ENCODE measurements at regions not wholly inside any gene's neighbourhood (a gene's known extent, or its start where the extent isn't known, plus 50 kb on each side); places are given as distances from the start of the nearest gene placed in this dataset.

DNA sequence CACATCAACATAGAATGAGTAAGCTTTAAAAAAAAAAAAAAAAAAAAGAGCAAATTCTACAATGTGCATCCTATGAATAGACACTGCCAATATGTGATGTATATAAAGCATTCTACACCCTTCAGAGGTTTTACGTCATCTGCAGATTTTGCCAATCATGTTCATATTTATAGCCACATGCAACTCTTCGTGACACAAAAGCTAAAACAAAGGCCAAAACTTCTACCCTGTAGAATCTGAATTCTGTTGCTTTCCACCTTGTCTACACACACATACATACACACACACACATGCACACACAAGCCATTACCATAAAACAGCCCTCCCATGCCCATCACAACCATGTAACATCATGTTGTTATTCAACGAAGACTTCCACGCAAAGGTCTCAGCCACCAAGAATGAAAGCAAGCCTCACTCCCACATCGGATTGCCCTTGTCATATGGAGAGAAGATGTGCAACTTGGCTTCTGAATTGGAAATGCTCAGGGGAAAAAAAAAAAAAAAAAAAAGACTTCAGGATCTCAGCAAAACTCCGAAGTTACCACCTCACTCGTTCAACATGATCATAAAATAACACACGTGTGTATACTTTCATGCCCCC is 479.4 kb upstream of the JARID2 start:
- no peak overlapping the region for H3K4me3 ChIP-seq (replicated peaks; ENCODE audit: insufficient read depth, low read length)
- TF ChIP-seq SPI1 (IDR thresholded peaks at IDR 0.05; ENCODE audit: borderline replicate concordance, low read depth) (no peak), CTCF (IDR thresholded peaks at IDR 0.05; ENCODE audit: insufficient read depth, low read length) (no peak)
- no peak for DNase-seq (ENCODE audit: low read depth in 1 of 2, low spot score in 1 of 2)
- no peak overlapping the region for H3K27ac ChIP-seq (replicated peaks)
- no peaks in the 10 kb centered on the region for H3K27me3 ChIP-seq (ENCODE audit: insufficient read depth, poor library complexity, severe bottlenecking)

GRCh38 chr6:14767226-14767625 is 478.6 kb upstream of the JARID2 start:
- TF ChIP-seq REST (IDR thresholded peaks at IDR 0.05; ENCODE audit: insufficient replicate concordance, low read depth), result no peak
- TF ChIP-seq SPI1 (IDR thresholded peaks at IDR 0.05; ENCODE audit: borderline replicate concordance, low read depth), result no peak
- H3K27ac ChIP-seq (replicated peaks), result no peak overlapping the region
- no peaks in the 10 kb centered on the region for H3K27me3 ChIP-seq (ENCODE audit: insufficient read depth, poor library complexity, severe bottlenecking)
- H3K4me3 ChIP-seq (replicated peaks; ENCODE audit: insufficient read depth, low read length), result no peak overlapping the region
- no peak for DNase-seq (ENCODE audit: low read depth in 1 of 2, low spot score in 1 of 2)

DNA sequence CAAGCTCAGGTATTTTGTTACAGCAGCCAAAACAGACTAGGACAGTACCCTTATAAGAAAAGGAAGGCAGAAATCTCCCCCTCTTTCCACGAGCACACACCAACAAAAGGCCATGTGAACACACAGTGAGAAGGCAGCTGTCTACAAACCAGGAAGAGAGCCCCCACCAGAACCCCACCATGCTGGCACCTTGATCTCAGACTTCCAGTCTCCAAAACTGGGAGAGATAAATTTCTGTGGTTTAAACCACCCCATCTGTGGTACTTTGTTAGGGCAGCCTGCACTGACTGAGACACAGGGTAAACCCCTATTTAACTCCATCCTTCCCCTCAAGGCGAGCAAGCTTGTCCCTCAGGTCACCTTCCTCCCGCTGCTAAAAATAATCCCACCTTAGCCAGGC is 475.8 kb upstream of the JARID2 start:
- DNase-seq (ENCODE audit: low read depth in 1 of 2, low spot score in 1 of 2), result no peak
- H3K27ac ChIP-seq (replicated peaks), result no peak overlapping the region
- H3K27me3 ChIP-seq (ENCODE audit: insufficient read depth, poor library complexity, severe bottlenecking), result no peaks in the 10 kb centered on the region
- H3K4me3 ChIP-seq (replicated peaks; ENCODE audit: insufficient read depth, low read length), result no peak overlapping the region
- no peak for TF ChIP-seq POLR2AphosphoS5 (IDR thresholded peaks at IDR 0.05; ENCODE audit: low read depth)

GRCh38 chr6:14770572-14770971 is 475.3 kb upstream of the JARID2 start:
- no peak for DNase-seq (ENCODE audit: low read depth in 1 of 2, low spot score in 1 of 2)
- H3K27me3 ChIP-seq (ENCODE audit: insufficient read depth, poor library complexity, severe bottlenecking), result no peaks in the 10 kb centered on the region
- no peak for TF ChIP-seq POLR2AphosphoS5 (IDR thresholded peaks at IDR 0.05; ENCODE audit: low read depth)
- no peak for TF ChIP-seq SPI1 (IDR thresholded peaks at IDR 0.05; ENCODE audit: borderline replicate concordance, low read depth)
- TF ChIP-seq GABPA (IDR thresholded peaks at IDR 0.05; ENCODE audit: low read depth), result no peak
- no peak for TF ChIP-seq REST (IDR thresholded peaks at IDR 0.05; ENCODE audit: insufficient replicate concordance, low read depth)
- TF ChIP-seq CTCF (IDR thresholded peaks at IDR 0.05; ENCODE audit: insufficient read depth, low read length), result no peak
- H3K27ac ChIP-seq (replicated peaks), result no peak overlapping the region
- H3K4me3 ChIP-seq (replicated peaks; ENCODE audit: insufficient read depth, low read length), result no peak overlapping the region

- no peak overlapping the region for H3K4me3 ChIP-seq (replicated peaks; ENCODE audit: insufficient read depth, low read length)
- TF ChIP-seq REST (IDR thresholded peaks at IDR 0.05; ENCODE audit: insufficient replicate concordance, low read depth) (no peak), GABPA (IDR thresholded peaks at IDR 0.05; ENCODE audit: low read depth) (no peak), POLR2AphosphoS5 (IDR thresholded peaks at IDR 0.05; ENCODE audit: low read depth) (no peak), CTCF (IDR thresholded peaks at IDR 0.05; ENCODE audit: insufficient read depth, low read length) (no peak), SPI1 (IDR thresholded peaks at IDR 0.05; ENCODE audit: borderline replicate concordance, low read depth) (no peak)
- no peak overlapping the region for H3K27ac ChIP-seq (replicated peaks)
- no peaks in the 10 kb centered on the region for H3K27me3 ChIP-seq (ENCODE audit: insufficient read depth, poor library complexity, severe bottlenecking)
- no peak for DNase-seq (ENCODE audit: low read depth in 1 of 2, low spot score in 1 of 2)
Observed at GRCh38 chr6:14771016-14771415, 474.9 kb upstream of the JARID2 start.

All from HL-60 (cell line).